ENCODE measurements at regions not wholly inside any gene's neighbourhood (a gene's known extent, or its start where the extent isn't known, plus 50 kb on each side); places are given as distances from the start of the nearest gene placed in this dataset.

- no peak for TF ChIP-seq CTCF (conservative IDR thresholded peaks at IDR 0.05)
- TF ChIP-seq ZFX (IDR thresholded peaks at IDR 0.05) = no peak
Measured at GRCh38 chr18:57980573-57981307, 63.3 kb upstream of the NEDD4L start.

Data from C4-2B (cell line).